GM15510 (cell line): ENCODE measurements at regions not wholly inside any gene's neighbourhood (a gene's known extent, or its start where the extent isn't known, plus 50 kb on each side); places are given as distances from the start of the nearest gene placed in this dataset.

Experiments used
- POLR2A ChIP-seq: IDR thresholded peaks from 3 replicates; pipeline ENCODE4 v1.6.1; 2011; ENCODE audit warnings: borderline replicate concordance; ENCODE audit not compliant: insufficient read length; ENCODE audit errors: extremely low read depth

GRCh38 chr6:43942011-43942442 lies 172.0 kb downstream of the VEGFA start:
- TF ChIP-seq POLR2A = no peak

DNA sequence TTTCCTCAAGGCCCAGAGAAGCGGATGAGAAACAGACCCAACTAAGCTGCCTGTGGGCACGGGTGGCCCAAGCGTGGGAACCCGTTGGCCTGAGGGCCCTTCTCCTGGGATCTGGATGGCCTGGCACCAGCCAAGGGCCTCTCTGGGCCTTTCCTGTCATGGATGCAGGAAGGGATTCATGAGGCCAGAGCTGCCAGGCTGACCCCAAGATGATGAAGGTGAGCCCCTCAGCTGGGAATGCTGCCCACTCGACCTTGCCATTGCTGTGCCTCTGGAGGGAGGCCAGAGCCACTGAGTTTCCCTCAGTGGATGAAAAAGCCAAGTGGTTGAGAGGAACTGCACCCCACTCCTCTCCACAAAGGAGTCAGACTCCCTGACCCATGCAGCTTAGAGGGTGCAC lies 171.2 kb downstream of the VEGFA start:
- TF ChIP-seq POLR2A = no peak

GRCh38 chr6:43940393-43941087 lies 170.5 kb downstream of the VEGFA start:
- TF ChIP-seq POLR2A = no peak

DNA sequence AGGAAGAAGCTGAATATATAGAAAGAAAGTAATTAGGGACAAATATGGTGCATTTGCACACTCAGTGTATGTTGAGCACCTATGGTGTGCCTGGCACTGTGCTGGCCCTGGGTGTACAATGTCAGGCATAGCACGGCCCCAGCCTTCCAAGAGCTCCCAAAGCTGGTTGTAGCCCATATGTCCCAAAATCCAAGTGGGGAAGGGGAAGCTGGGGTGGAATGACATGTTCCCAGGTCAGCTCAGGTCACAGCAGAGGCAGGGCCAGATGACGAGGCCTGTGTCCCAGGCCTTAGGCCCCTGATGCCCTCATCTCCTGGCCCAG lies 170.0 kb downstream of the VEGFA start:
- TF ChIP-seq POLR2A = no peak

DNA sequence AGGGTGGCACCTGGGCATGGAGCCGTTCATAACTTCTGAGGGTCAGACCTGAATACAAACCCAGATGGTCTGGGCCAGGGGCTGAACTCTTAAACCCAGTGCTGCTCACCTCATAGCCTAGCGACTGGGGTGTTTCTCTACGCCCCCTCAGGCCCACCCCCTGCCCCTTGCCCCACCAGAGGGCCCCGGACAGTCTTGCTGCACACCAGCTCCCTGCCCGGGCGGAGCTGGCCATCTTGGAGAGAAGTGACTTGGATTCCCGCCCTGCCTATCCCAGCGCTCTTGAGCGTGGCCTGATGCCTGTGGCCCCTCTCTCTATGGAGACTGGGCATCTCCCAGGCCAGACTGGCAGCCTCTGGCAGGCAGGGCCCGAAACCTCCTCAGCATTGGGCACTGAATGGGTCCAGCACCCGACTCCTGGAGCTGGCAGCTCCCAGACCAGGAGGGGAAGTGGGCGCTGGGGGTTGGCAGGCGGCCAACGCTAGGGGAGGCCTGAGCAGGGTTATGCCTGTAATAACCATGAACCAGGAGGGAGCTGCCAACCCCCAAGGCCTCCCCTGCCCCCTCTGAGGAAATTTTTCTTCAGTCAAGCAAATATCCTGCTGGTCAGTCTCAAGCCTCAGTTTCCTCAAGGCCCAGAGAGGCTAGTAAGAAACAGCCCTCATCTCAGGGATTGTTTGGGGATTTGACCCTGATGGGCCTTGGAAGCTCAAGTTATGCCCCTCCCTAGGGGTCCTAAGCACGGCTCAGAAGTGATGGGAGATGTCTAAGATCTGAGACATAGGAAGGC lies 169.5 kb downstream of the VEGFA start:
- TF ChIP-seq POLR2A = no peak

DNA sequence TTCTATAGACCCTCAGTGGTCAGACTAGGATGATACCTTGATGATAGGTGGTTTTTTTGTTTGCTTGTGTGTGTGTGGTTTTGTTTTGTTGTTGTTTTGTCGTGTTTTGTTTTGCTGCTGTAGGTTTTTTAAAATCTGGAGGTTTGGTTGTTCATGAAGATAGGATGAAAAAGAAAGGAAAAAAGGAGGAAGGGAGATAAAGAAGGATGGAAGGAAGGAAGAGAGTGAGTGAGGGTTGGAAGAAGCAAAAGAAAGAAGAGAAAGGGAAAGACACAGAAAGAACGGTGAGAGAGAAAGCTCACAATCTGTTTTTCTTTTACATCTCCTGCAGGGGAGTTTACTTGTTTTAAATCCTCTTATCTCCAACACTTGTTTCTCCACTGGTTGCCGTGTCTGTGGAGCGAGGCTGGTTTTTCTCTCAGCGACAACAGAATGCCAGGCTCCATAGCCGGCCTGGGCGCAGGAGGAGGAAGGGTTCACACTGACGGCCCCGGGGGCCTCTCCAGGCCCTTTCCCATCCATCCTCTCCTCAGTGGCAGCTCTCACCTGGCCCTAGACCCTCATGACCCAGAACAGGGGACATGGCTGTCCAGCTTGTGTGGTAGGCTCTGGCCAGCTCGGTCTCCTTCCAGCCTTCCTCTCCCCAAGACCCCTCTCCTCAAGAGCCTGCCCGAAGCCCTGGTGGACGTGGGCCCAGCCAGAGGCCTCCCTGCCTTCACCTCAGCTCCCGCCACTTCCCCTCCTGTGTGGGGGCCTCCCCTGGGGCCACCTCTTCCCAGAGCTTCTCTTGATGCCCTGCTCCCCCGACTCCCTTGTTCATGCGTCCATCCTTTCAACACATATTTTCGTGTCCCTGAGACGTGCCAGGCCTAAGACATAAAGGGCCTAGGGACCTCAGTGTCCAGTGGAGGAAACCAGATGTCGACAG lies 168.4 kb downstream of the VEGFA start:
- no peak for TF ChIP-seq POLR2A

GRCh38 chr6:43937236-43938177 lies 167.5 kb downstream of the VEGFA start:
- no peak for TF ChIP-seq POLR2A

DNA sequence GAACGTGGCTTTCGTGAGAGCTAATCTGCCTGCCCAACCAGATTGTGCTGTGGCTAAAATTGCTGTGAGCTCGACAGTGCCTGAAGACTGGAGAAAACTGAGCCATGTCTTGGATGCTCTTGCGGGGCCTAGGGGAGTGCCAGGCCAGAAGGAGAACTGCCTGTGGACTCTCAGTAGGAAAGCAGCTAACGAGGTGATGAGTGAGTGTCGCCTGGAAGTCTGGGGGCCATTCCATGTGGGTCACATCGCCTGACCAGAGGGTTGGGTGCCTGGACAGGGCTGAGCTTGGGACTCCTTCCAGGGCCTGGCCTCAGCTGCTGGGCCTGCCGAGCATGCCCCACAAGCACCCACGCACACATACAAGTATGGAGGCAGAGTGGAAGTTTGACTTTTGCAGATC lies 166.5 kb downstream of the VEGFA start:
- TF ChIP-seq POLR2A = no peak

- no peak for TF ChIP-seq POLR2A
Measured at GRCh38 chr6:43935921-43936439, 166.0 kb downstream of the VEGFA start.

- no peak for TF ChIP-seq POLR2A
Measured at GRCh38 chr6:43934803-43935602, 165.0 kb downstream of the VEGFA start.

- TF ChIP-seq POLR2A = no peak
Measured at GRCh38 chr6:43934183-43934802, 164.3 kb downstream of the VEGFA start.

DNA sequence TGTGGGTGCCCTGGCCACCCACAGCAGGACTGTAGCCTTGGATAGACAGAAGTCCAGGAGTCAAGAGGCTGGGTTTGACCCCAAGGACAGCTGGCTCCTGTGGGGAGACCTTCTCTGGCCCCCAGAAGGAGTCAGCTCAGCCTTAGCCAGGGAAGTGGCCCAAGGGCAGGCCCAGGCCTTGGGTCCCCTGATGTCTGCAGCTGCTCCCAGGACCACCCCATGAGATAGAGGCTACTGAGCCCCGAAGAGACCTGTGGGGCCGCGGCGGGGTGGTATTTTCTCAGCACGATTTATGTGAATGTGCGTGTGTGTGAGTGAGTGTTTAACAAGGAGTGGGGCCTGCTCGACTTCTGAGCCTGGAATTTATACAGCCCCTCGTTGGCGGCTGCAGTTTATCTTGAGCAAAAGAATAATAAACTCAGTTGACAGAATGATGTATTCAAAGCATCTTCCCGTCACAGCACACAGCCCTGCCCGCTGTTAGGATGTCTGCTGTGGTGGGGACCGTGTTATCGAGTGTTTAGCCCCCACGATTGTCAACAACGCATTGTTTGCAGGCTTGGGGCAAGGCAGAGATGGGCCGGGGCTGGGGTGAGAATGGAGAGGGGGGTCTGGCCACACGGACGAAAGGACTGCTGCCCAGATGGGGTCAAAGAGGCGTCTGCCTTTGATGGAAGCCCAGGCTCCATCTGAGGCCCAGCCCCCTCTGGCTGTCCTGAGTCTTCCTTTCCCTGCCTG lies 163.3 kb downstream of the VEGFA start:
- TF ChIP-seq POLR2A = no peak
